GM12878 (cell line): ENCODE measurements at regions not wholly inside any gene's neighbourhood (a gene's known extent, or its start where the extent isn't known, plus 50 kb on each side); places are given as distances from the start of the nearest gene placed in this dataset.

Experiments used
- ATAC-seq: fragments of 200-7000 bp; cut with Tn5 transposase; 3 replicates; pipeline ENCODE4 v1.9.1; 2020; ENCODE audit warnings: mild to moderate bottlenecking, moderate library complexity
- BruUV-seq: library from RNA; stranded (reverse); fragments of 400-500 nt; replicated peaks from 2 replicates; lab custom pipeline; 2021; lab: Mats Ljungman, UMichigan
- CTCF ChIA-PET: fragments of 300-600 bp; sonication (Branson Sonifier 250); formaldehyde crosslinking; extraction: SDS; loops from one replicate; lab custom pipeline; 2021; ENCODE audit warnings: inconsistent platforms; lab: Yijun Ruan, JAX
- POLR2A ChIA-PET: fragments of 350-600 bp; formaldehyde crosslinking; extraction: SDS; loops from one replicate; lab custom pipeline; 2021; ENCODE audit warnings: inconsistent platforms; lab: Charles Lee
- RAD21 ChIA-PET: fragments of 300-600 bp; sonication (Branson Sonifier 250); formaldehyde crosslinking; loops from one replicate; lab custom pipeline; 2023; ENCODE audit warnings: antibody characterized with exemption; ENCODE audit not compliant: unreplicated experiment; lab: Charles Lee
- SMC1A ChIA-PET: fragments of 300-600 bp; sonication (Branson Sonifier 250); formaldehyde crosslinking; loops from one replicate; lab custom pipeline; 2023; ENCODE audit not compliant: unreplicated experiment, uncharacterized antibody; lab: Charles Lee
- DNase-seq: peaks from one replicate; pipeline ENCODE4 v3.0.0-alpha.2; 2011; ENCODE audit warnings: low read depth, low spot score
- FAIRE-seq: peaks from 3 replicates; lab custom pipeline; 2011; peaks lifted over from hg19 to GRCh38; lab: Jason Lieb, UNC
- H2AFZ ChIP-seq: 2 replicates; pipeline ENCODE4 v1.6.0; 2011; ENCODE audit warnings: low read depth, low read length, control low read depth; ENCODE audit not compliant: control insufficient read depth
- H3K27ac ChIP-seq: 2 replicates; pipeline ENCODE4 v1.5.1; 2011; ENCODE audit warnings: control low read depth; ENCODE audit not compliant: control insufficient read depth, insufficient read depth
- H3K27me3 ChIP-seq, 2 experiments: replicated peaks in 1 of 2; 2 replicates each; pipeline versions ENCODE4 v1.6.0 to v1.6.1; 2011; ENCODE audit warnings: low read length in 1 of 2; ENCODE audit not compliant: control insufficient read depth in 2 of 2, insufficient read depth in 2 of 2
- H3K36me3 ChIP-seq, 2 experiments: 2 replicates each; pipeline ENCODE4 v1.5.1; 2011; ENCODE audit warnings: low read length in 1 of 2; ENCODE audit not compliant: control insufficient read depth in 2 of 2, insufficient read depth in 2 of 2
- H3K4me1 ChIP-seq: 2 replicates; pipeline ENCODE4 v1.6.1; 2011; ENCODE audit warnings: mild to moderate bottlenecking, low read length, moderate library complexity, mixed read lengths; ENCODE audit not compliant: control insufficient read depth, insufficient read depth
- H3K4me2 ChIP-seq: 2 replicates; pipeline ENCODE4 v1.6.0; 2011; ENCODE audit warnings: control low read depth; ENCODE audit not compliant: control insufficient read depth, insufficient read depth
- H3K4me3 ChIP-seq: fragments of 200-600 bp; sonication (generic); 2 replicates; pipeline ENCODE4 v1.5.1; 2016
- H3K79me2 ChIP-seq: 2 replicates; pipeline ENCODE4 v1.6.0; 2011; ENCODE audit warnings: low read length; ENCODE audit not compliant: control insufficient read depth, insufficient read depth
- H3K9ac ChIP-seq: 2 replicates; pipeline ENCODE4 v1.8.0; 2011; ENCODE audit warnings: low read length, control low read depth, mixed read lengths; ENCODE audit not compliant: control insufficient read depth, insufficient read depth
- H3K9me3 ChIP-seq: replicated peaks from 3 replicates; pipeline ENCODE4 v1.5.1; 2011; ENCODE audit warnings: mild to moderate bottlenecking, low read length; ENCODE audit not compliant: control insufficient read depth, insufficient read depth
- H4K20me1 ChIP-seq: 2 replicates; pipeline ENCODE4 v1.6.0; 2011; ENCODE audit not compliant: control insufficient read depth, insufficient read depth
- EED ChIP-seq: sonication (generic); IDR thresholded peaks from 2 replicates; pipeline ENCODE4 v1.6.1; 2016; ENCODE audit warnings: antibody characterized with exemption, low read depth
- EGR1 ChIP-seq, 2 experiments: IDR thresholded peaks; 1 replicate in 1 of 2; 2 replicates in 1 of 2; pipeline ENCODE4 v1.6.1; 2011 to 2012; ENCODE audit warnings: low read depth in 2 of 2, low read length in 2 of 2, borderline replicate concordance in 1 of 2, mild to moderate bottlenecking in 1 of 2, moderate library complexity in 1 of 2
- ETV6 ChIP-seq, 2 experiments: fragments of 450-650 bp in 1 of 2; IDR thresholded peaks in 1 of 2; conservative IDR thresholded peaks in 1 of 2; 2 replicates each; pipeline ENCODE4 v1.6.1; 2014; ENCODE audit warnings: antibody characterized with exemption in 1 of 2, borderline replicate concordance in 1 of 2, low read depth in 1 of 2, mild to moderate bottlenecking in 1 of 2, moderate library complexity in 1 of 2
- NR2F1 ChIP-seq: fragments of 450-650 bp; conservative IDR thresholded peaks from 2 replicates; pipeline ENCODE4 v1.6.1; 2017; ENCODE audit warnings: mild to moderate bottlenecking
- PAX5 ChIP-seq: IDR thresholded peaks from 2 replicates; pipeline ENCODE4 v1.6.1; 2011; ENCODE audit warnings: low read depth, low read length, borderline replicate concordance
- PBX3 ChIP-seq: IDR thresholded peaks from 2 replicates; pipeline ENCODE4 v1.6.1; 2011; ENCODE audit warnings: mild to moderate bottlenecking, low read depth, low read length, moderate library complexity; ENCODE audit not compliant: insufficient replicate concordance
- SUPT20H ChIP-seq: IDR thresholded peaks from 2 replicates; pipeline ENCODE4 v1.6.1; 2011; ENCODE audit warnings: low read depth, mild to moderate bottlenecking, low read length, moderate library complexity, borderline replicate concordance; ENCODE audit not compliant: control insufficient read depth
- TAF1 ChIP-seq: IDR thresholded peaks from 2 replicates; pipeline ENCODE4 v1.6.1; 2011; ENCODE audit warnings: mild to moderate bottlenecking, low read depth, low read length, borderline replicate concordance
- TARDBP ChIP-seq: IDR thresholded peaks from 2 replicates; pipeline ENCODE4 v1.6.1; 2016; ENCODE audit warnings: borderline replicate concordance
- ZBED1 ChIP-seq: IDR thresholded peaks from 2 replicates; pipeline ENCODE4 v1.6.1; 2016; ENCODE audit warnings: borderline replicate concordance
- ZBTB33 ChIP-seq: fragments of 450-650 bp; IDR thresholded peaks from 2 replicates; pipeline ENCODE4 v1.6.1; 2017; ENCODE audit warnings: mild to moderate bottlenecking
- ZNF217 ChIP-seq: fragments of 450-650 bp; IDR thresholded peaks from 2 replicates; pipeline ENCODE4 v1.6.1; 2017; ENCODE audit warnings: antibody characterized with exemption, mild to moderate bottlenecking
- ZSCAN29 ChIP-seq: fragments of 450-650 bp; IDR thresholded peaks from 2 replicates; pipeline ENCODE4 v1.6.1; 2017; ENCODE audit warnings: mild to moderate bottlenecking, moderate library complexity
- WGBS: methylation state at CpG from one replicate; pipeline ENCODE4 v1.1.6; 2016; ENCODE audit warnings: low lambda C conversion rate; ENCODE audit not compliant: insufficient replicate concordance, insufficient coverage; ENCODE audit errors: missing lambda C conversion rate; 5-methylcytosine and 5-hydroxymethylcytosine counted together
- in situ Hi-C: fragments of 300-500 bp; cut with MboI; formaldehyde crosslinking; loops from 9 replicates; pipeline ENCODE4 v1.14.3; 2018; ENCODE audit warnings: mixed read lengths
- intact Hi-C: fragments of 100-400 bp; cut with micrococcal nuclease; formaldehyde crosslinking; loops from one replicate; pipeline ENCODE4 v1.14.2; 2022; ENCODE audit not compliant: unreplicated experiment

GRCh38 chr18:75916624-75916982 lies 489.1 kb upstream of the SMIM21 start:
- TF ChIP-seq ZNF217, result no peak
- no peak for TF ChIP-seq NR2F1
- TF ChIP-seq PAX5, result no peak
- no peak for TF ChIP-seq TAF1
- no peak for TF ChIP-seq SUPT20H
- TF ChIP-seq EED, result no peak
- no peak for TF ChIP-seq TARDBP
- no peak for TF ChIP-seq PBX3
- TF ChIP-seq ZBED1, result no peak
- no peak for TF ChIP-seq ZSCAN29
- no peak for TF ChIP-seq ETV6 (conservative IDR thresholded peaks at IDR 0.05 in 1 of 2, IDR thresholded peaks at IDR 0.05 in 1 of 2; ENCODE audit: borderline replicate concordance in 1 of 2, low read depth in 1 of 2)
- TF ChIP-seq ZBTB33, result no peak
- TF ChIP-seq EGR1 (IDR thresholded peaks at IDR 0.05; ENCODE audit: borderline replicate concordance in 1 of 2, low read depth in 2 of 2, low read length in 2 of 2), result no peak
- H3K36me3 ChIP-seq, result no peaks in the 10 kb centered on the region
- intact Hi-C loops (no loop called here), in situ Hi-C loops (no loop called here)
- CTCF ChIA-PET, result interaction anchor here (0.9 kb wide), 1 partner anchor 15 kb away, joined by 3 read pairs; no protein-coding TSS in a partner anchor
- no peaks in the 10 kb centered on the region for H4K20me1 ChIP-seq
- 83% methylated on average over 6 of the region's 18 CpGs for WGBS
- H3K27me3 ChIP-seq, result no peaks in the 10 kb centered on the region; a peak in 1 of 4 replicates
- no peaks in the 10 kb centered on the region for H3K79me2 ChIP-seq
- POLR2A ChIA-PET, result no interaction called here
- ATAC-seq (no peak), DNase-seq (no peak), FAIRE-seq (no peak)
- SMC1A ChIA-PET, result no interaction called here
- H2AFZ ChIP-seq, result no peak overlapping the region
- no peaks in the 10 kb centered on the region for H3K9me3 ChIP-seq
- H3K27ac ChIP-seq, result no peak overlapping the region
- no peak overlapping the region for H3K9ac ChIP-seq
- RAD21 ChIA-PET, result no interaction called here
- no TSS peak for BruUV-seq
- no peak overlapping the region for H3K4me3 ChIP-seq
- H3K4me1 ChIP-seq, result no peaks in the 10 kb centered on the region
- H3K4me2 ChIP-seq, result no peak overlapping the region
